HG03378 (cell line): ENCODE measurements at regions not wholly inside any gene's neighbourhood (a gene's known extent, or its start where the extent isn't known, plus 50 kb on each side); places are given as distances from the start of the nearest gene placed in this dataset.
A peak's percentile ranks its signal among the peaks of the same experiment; 100 is the strongest.
"Not testable (repeated sequence)": the region's sequence is repeated elsewhere in the genome, so short reads cannot be mapped to it uniquely, and the experiment has no call there.

Source experiments
- ATAC-seq: cut with Tn5 transposase; IDR thresholded peaks from one replicate; pipeline ENCODE4 v1.9.1; 2021; ENCODE audit warnings: mild to moderate bottlenecking, moderate library complexity; ENCODE audit not compliant: unreplicated experiment

GRCh38 chr13:88801361-88801760, 1130.2 kb downstream of the SLITRK5 start:
- ATAC-seq: no peak

- no peak for ATAC-seq
Measured at GRCh38 chr13:88802886-88803285, 1131.7 kb downstream of the SLITRK5 start.

- no peak for ATAC-seq
Measured at GRCh38 chr13:88806438-88806837, 1135.3 kb downstream of the SLITRK5 start.

GRCh38 chr13:88817560-88817959, 1146.4 kb downstream of the SLITRK5 start:
- ATAC-seq: no peak

- ATAC-seq: no peak
Measured at GRCh38 chr13:88823114-88823513, 1151.9 kb downstream of the SLITRK5 start.

GRCh38 chr13:88824218-88824617, 1153.0 kb downstream of the SLITRK5 start:
- ATAC-seq: no peak

GRCh38 chr13:88840085-88840484, 1168.9 kb downstream of the SLITRK5 start:
- no peak for ATAC-seq

- ATAC-seq: not testable (repeated sequence)
Measured at GRCh38 chr13:88852293-88852692, 1181.1 kb downstream of the SLITRK5 start.

GRCh38 chr13:88857256-88857655, 1186.1 kb downstream of the SLITRK5 start:
- ATAC-seq: no peak

- ATAC-seq: no peak
Measured at GRCh38 chr13:88862095-88862620, 1191.0 kb downstream of the SLITRK5 start.

GRCh38 chr13:88863116-88863515, 1191.9 kb downstream of the SLITRK5 start:
- no peak for ATAC-seq

- no peak for ATAC-seq
Measured at GRCh38 chr13:88866195-88866594, 1195.0 kb downstream of the SLITRK5 start.

GRCh38 chr13:88883741-88884140, 1212.6 kb downstream of the SLITRK5 start:
- ATAC-seq: no peak

- no peak for ATAC-seq
Measured at GRCh38 chr13:88887045-88887662, 1216.0 kb downstream of the SLITRK5 start.

- no peak for ATAC-seq
Measured at GRCh38 chr13:88895261-88895941, 1224.2 kb downstream of the SLITRK5 start.

- ATAC-seq: no peak
Measured at GRCh38 chr13:88896466-88896865, 1225.3 kb downstream of the SLITRK5 start.

- no peak for ATAC-seq
Measured at GRCh38 chr13:88908961-88909441, 1237.8 kb downstream of the SLITRK5 start.

GRCh38 chr13:88919970-88920628, 1248.9 kb downstream of the SLITRK5 start:
- peak; percentile 92 for ATAC-seq

- ATAC-seq: no peak
Measured at GRCh38 chr13:88925954-88926353, 1254.8 kb downstream of the SLITRK5 start.

- ATAC-seq: no peak
Measured at GRCh38 chr13:88926890-88927502, 1255.8 kb downstream of the SLITRK5 start.

- ATAC-seq: no peak
Measured at GRCh38 chr13:88932950-88933349, 1261.8 kb downstream of the SLITRK5 start.
